ENCODE measurements at regions not wholly inside any gene's neighbourhood (a gene's known extent, or its start where the extent isn't known, plus 50 kb on each side); places are given as distances from the start of the nearest gene placed in this dataset.

DNA sequence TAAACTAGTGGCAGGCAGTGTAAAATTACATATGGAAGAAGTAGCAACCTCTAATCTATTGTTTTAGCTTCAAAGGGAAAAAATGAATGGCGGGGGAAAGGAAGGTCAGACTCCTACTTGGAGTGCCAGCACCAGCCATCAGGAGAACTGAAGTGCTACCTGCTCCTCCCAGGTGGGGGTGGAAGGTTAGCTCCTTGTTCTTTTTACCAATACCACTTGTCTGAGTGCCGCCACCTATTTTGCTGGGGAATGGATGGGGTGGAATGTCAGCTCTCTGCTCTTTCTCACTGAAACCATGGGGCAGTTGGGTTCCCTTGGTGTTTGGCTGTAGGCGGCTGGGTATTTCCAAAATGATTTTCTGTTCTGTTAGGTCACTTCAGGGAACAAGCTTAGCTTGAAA, 428.7 kb upstream of the EPHA3 start:
- Histone ChIP-seq H3K9me2 (ENCODE audit: insufficient read depth, low read length) (no peaks in the 10 kb centered on the region), H3K27ac (ENCODE audit: low read length) (no peak overlapping the region), H3K9ac (ENCODE audit: low read length) (no peak overlapping the region), H3K27me3 (ENCODE audit: insufficient read depth, low read depth, low read length) (no peaks in the 10 kb centered on the region), H3K79me2 (replicated peaks; ENCODE audit: insufficient read depth, low read length) (no peaks in the 10 kb centered on the region), H3K4me3 (ENCODE audit: low read length) (no peak overlapping the region), H3K4me2 (ENCODE audit: low read length) (no peak overlapping the region), H4K20me1 (ENCODE audit: insufficient read depth) (no peaks in the 10 kb centered on the region), H3K9me3 (ENCODE audit: low read length) (peaks cover 6% of the 10 kb centered on the region), H2AFZ (ENCODE audit: low read depth, low read length) (no peak overlapping the region), H3K36me3 (ENCODE audit: insufficient read depth, low read length) (no peaks in the 10 kb centered on the region), H3F3A (ENCODE audit: insufficient read depth, low read length, poor library complexity, severe bottlenecking) (no peaks in the 10 kb centered on the region)
- TF ChIP-seq TAF1 (IDR thresholded peaks at IDR 0.05; ENCODE audit: low read depth) (no peak), MXI1 (conservative IDR thresholded peaks at IDR 0.05; ENCODE audit: poor library complexity, severe bottlenecking) (no peak), EZH2 (IDR thresholded peaks at IDR 0.05; ENCODE audit: borderline replicate concordance, insufficient read depth, low read length, poor library complexity, severe bottlenecking) (no peak), RAD21 (conservative IDR thresholded peaks at IDR 0.05) (no peak), SMC3 (conservative IDR thresholded peaks at IDR 0.05; ENCODE audit: poor library complexity) (no peak), POLR2AphosphoS5 (IDR thresholded peaks at IDR 0.05) (no peak), EP300 (conservative IDR thresholded peaks at IDR 0.05; ENCODE audit: poor library complexity, severe bottlenecking) (no peak)
- TF ChIP-seq, protein P1, sequence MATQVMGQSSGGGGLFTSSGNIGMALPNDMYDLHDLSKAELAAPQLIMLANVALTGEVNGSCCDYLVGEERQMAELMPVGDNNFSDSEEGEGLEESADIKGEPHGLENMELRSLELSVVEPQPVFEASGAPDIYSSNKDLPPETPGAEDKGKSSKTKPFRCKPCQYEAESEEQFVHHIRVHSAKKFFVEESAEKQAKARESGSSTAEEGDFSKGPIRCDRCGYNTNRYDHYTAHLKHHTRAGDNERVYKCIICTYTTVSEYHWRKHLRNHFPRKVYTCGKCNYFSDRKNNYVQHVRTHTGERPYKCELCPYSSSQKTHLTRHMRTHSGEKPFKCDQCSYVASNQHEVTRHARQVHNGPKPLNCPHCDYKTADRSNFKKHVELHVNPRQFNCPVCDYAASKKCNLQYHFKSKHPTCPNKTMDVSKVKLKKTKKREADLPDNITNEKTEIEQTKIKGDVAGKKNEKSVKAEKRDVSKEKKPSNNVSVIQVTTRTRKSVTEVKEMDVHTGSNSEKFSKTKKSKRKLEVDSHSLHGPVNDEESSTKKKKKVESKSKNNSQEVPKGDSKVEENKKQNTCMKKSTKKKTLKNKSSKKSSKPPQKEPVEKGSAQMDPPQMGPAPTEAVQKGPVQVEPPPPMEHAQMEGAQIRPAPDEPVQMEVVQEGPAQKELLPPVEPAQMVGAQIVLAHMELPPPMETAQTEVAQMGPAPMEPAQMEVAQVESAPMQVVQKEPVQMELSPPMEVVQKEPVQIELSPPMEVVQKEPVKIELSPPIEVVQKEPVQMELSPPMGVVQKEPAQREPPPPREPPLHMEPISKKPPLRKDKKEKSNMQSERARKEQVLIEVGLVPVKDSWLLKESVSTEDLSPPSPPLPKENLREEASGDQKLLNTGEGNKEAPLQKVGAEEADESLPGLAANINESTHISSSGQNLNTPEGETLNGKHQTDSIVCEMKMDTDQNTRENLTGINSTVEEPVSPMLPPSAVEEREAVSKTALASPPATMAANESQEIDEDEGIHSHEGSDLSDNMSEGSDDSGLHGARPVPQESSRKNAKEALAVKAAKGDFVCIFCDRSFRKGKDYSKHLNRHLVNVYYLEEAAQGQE (IDR thresholded peaks at IDR 0.05; ENCODE audit: borderline replicate concordance), result no peak
- TF ChIP-seq, protein P2, sequence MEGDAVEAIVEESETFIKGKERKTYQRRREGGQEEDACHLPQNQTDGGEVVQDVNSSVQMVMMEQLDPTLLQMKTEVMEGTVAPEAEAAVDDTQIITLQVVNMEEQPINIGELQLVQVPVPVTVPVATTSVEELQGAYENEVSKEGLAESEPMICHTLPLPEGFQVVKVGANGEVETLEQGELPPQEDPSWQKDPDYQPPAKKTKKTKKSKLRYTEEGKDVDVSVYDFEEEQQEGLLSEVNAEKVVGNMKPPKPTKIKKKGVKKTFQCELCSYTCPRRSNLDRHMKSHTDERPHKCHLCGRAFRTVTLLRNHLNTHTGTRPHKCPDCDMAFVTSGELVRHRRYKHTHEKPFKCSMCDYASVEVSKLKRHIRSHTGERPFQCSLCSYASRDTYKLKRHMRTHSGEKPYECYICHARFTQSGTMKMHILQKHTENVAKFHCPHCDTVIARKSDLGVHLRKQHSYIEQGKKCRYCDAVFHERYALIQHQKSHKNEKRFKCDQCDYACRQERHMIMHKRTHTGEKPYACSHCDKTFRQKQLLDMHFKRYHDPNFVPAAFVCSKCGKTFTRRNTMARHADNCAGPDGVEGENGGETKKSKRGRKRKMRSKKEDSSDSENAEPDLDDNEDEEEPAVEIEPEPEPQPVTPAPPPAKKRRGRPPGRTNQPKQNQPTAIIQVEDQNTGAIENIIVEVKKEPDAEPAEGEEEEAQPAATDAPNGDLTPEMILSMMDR (IDR thresholded peaks at IDR 0.05; ENCODE audit: poor library complexity, severe bottlenecking), result no peak

DNA sequence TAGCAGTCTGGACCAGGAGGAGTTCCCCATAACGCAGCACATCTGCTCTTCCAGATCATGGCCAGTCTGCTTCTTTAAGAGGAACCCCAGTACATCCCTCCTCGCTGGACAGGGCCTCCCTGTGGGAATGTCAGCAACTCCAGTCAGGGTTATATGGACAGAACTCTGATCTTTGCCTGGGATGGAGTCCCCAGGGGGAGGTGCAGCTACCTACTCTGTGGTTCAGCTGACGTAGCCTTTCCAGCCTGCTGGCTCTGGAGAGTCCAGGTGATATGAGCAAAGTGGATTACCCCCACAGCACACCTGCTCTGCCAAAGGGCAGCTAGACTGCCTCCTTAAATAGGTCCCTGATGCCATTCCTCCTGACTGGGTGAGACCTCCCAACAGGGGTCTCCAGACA, 417.1 kb upstream of the EPHA3 start:
- Histone ChIP-seq H3K4me2 (ENCODE audit: low read length) (no peak overlapping the region), H3K27me3 (ENCODE audit: insufficient read depth, low read depth, low read length) (no peaks in the 10 kb centered on the region), H3K9me3 (ENCODE audit: low read length) (no peaks in the 10 kb centered on the region), H3K9ac (ENCODE audit: low read length) (no peak overlapping the region), H3K4me3 (ENCODE audit: low read length) (no peak overlapping the region), H3K79me2 (replicated peaks; ENCODE audit: insufficient read depth, low read length) (no peaks in the 10 kb centered on the region), H4K20me1 (ENCODE audit: insufficient read depth) (no peaks in the 10 kb centered on the region), H3F3A (ENCODE audit: insufficient read depth, low read length, poor library complexity, severe bottlenecking) (no peaks in the 10 kb centered on the region), H2AFZ (ENCODE audit: low read depth, low read length) (no peak overlapping the region), H3K9me2 (ENCODE audit: insufficient read depth, low read length) (no peaks in the 10 kb centered on the region), H3K36me3 (ENCODE audit: insufficient read depth, low read length) (no peaks in the 10 kb centered on the region), H3K27ac (ENCODE audit: low read length) (no peak overlapping the region)
- no peak for TF ChIP-seq EP300 (conservative IDR thresholded peaks at IDR 0.05; ENCODE audit: poor library complexity, severe bottlenecking)
- TF ChIP-seq, protein P2 (IDR thresholded peaks at IDR 0.05; ENCODE audit: poor library complexity, severe bottlenecking), result no peak
- TF ChIP-seq TAF1 (IDR thresholded peaks at IDR 0.05; ENCODE audit: low read depth), result no peak
- TF ChIP-seq POLR2AphosphoS5 (IDR thresholded peaks at IDR 0.05), result no peak
- TF ChIP-seq RAD21 (conservative IDR thresholded peaks at IDR 0.05), result no peak
- no peak for TF ChIP-seq MXI1 (conservative IDR thresholded peaks at IDR 0.05; ENCODE audit: poor library complexity, severe bottlenecking)
- TF ChIP-seq, protein P1 (IDR thresholded peaks at IDR 0.05; ENCODE audit: borderline replicate concordance), result no peak
- no peak for TF ChIP-seq SMC3 (conservative IDR thresholded peaks at IDR 0.05; ENCODE audit: poor library complexity)
- no peak for TF ChIP-seq EZH2 (IDR thresholded peaks at IDR 0.05; ENCODE audit: borderline replicate concordance, insufficient read depth, low read length, poor library complexity, severe bottlenecking)

All from neural cell (in vitro differentiated cells).